Occipital lobe (tissue), 1 donor: ENCODE measurements at regions not wholly inside any gene's neighbourhood (a gene's known extent, or its start where the extent isn't known, plus 50 kb on each side); places are given as distances from the start of the nearest gene placed in this dataset.
"Not testable (repeated sequence)": the region's sequence is repeated elsewhere in the genome, so short reads cannot be mapped to it uniquely, and the experiment has no call there.

Experiments
- DNase-seq: peaks from one replicate; lab custom pipeline; 2025; lab: John Stamatoyannopoulos, UW

DNA sequence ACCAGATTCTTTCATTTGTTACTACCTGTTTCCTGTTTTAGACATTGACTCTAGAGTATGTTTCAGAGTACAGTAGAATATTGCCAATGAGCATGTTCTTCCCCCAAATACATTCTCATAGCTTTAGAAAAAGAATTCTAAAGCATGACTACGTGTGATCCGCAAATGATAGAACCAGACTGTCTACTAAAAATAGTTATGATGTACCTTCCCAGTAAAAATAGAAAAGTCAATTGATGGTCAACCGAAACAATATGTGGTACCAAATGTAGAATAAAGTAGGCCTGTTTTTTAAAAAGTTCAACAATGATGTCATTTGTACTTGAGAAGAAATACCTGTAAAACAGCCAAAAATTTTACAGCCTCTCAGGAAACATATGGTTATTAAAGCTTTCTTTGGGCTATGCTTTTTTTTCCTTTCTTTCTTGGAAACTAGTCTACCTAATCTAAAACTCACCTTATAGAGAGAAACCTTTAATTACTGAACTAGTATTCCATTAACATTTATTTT lies 130.1 kb upstream of the MTHFD1L start:
- DNase-seq, result no peak

DNA sequence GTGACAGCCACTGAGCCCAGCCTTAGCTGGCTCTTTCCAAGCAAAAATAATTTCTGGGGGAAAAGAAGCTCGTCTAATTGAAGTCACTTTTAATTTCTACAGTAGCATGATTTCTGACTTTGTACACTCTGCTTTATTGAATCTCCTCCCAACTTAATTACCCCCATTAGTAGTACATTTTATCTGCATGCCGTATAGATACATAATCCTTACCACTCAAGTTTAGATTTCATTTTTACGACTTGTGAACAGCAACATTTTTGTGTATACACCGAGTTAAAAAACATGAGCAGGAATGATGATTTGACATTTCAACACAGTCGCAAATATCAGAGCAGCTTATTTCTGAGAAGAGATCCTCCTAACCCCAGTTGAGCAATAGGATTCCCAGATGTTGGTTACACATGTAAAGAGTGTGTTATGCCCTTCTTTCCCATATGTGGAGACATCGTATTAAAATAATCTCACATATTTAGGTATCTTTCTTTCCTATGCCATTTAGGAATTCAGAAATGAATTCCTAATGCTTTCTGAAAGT lies 127.3 kb upstream of the MTHFD1L start:
- DNase-seq, result no peak

DNA sequence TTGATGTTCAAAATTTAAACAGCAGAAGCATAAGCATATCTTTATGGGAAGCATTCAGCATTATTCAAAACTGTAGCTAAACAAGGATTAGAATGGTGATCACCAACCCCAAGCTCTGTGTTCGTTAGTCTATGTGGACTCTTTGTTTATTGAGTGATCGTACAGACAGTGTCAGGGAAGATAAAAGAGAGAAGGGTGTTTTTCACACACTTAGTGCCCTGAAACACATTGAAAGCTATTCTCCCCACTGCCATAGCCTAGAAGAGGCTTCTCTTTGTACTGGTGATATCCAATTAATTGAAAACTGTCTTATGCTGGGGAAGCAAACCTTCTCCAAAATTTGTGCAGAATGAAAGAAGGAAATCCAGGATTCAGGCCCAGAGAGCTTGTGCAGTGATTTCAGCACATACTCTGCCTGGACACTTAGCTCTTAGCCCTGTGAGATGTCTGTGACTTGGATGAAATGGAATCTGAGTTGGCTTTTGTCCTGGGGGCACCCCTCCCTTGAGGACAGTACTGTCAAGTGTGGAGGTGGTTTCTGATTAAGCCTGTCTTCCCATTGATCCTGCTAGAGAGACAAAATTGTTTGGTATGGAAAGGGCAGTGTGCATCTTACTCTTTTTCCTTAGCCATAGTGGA lies 125.7 kb upstream of the MTHFD1L start:
- no peak for DNase-seq

DNA sequence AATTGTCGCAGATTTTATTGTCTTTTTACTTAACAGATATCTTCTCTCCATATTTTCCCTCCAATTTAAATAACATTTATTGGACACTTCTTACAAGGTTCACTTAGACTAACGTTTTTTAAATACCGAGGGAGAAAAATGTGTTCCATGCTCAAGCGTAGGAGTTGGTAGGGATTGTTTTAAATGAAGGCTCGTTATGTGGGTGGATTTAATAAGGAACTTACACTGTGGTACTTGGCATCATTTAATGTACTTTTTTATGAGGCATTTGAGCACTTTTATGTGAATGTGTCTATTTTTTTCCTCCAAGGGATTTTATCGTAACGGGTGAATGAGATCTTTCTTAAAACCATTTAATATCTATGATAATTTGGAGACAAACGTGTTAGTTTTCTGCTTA lies 125.0 kb upstream of the MTHFD1L start:
- no peak for DNase-seq

DNA sequence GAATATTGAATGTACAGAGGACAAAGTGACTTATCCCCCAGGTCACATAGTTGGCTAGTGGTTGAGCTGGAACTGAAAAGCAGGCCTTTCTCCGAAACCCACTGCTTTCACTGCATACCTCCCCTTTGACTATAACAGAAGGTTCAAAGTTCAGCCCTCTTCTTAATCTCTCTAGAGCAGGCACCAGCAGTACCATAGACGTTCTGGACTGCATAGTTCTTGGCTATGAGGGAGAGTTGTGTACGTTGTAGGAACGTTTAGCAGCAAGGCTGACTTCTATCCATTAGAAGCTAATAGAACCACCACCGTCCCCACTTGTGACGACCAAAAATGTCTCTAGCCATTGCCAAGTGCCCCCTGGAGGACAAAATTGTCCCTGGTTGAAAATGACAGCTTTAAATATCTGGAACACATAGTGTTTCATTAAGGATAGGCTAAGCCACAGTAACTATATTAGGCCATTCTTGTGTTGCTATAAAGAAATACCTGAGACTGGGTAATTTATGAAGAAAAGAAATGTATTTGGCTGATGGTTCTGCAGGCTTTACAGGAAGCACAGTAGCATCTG lies 123.8 kb upstream of the MTHFD1L start:
- DNase-seq, result no peak

DNA sequence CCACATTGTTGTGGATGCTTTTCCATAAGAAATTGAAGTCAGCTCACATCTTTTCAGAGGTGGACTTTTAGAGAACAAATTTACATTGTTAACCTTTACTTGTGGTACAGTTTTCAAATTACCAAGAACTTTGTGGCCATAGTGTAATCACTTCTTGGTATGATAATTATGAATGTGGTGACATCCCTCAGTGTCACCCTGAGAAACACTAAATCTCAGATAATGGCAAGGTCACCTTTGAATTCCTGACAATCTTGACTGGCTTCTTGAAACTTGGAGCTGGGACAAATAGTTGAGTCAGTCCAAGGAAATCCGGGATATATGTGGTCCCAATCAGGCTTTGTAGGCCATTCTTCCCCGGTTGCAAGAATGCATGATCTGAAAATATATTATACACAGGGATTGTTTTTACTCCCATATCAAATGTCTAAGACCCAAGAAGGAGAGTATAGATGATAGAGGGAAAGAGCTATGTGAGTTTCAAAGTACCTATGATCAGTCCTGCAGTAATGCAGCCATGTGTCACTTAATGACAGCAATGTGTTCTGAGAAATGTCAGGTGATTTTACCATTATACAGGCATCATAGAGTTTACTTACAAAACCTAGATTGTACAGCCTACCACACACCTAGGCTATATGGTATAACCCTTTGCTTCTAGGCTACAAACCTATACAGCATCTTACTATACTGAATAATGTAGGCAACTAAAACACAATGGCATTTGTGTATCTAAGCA lies 120.8 kb upstream of the MTHFD1L start:
- DNase-seq, result no peak

DNA sequence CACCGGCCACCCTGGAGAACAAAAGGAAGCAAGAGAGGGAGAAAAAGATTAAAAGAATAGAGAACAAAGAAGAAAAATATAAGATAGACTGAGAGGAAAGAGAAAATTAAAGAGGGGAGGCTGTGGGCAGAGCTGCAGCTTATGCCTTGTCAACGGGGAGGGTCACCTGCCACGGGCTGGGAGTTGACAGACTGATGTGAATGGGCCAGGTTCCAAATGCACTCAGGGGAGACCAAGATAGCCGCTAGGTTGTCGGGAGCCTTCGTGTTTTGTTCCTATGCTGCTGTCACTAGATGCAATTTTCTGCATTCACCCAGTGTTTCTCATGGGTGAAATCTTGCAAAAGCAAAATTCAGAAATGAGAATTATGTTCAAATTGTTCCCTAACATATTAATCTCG lies 119.6 kb upstream of the MTHFD1L start:
- no peak for DNase-seq

DNA sequence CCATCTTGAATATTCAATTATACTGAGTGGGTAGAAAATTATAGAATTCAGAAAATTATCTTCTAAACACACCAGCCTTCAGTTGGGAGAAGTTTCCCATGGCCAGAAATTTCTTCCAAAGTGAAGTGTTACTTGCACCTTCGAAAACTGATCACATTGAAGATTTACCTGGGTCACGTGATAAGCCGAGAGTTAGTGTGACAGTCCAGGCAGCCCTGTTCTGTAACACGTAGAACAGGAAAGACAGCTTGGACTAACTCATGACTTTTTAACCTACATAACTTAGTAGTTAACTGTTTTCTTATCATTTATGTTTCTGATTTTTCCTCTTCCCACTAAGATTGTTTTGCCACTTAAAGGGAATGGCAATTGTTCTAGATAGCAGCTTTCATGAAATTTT lies 118.3 kb upstream of the MTHFD1L start:
- no peak for DNase-seq

DNA sequence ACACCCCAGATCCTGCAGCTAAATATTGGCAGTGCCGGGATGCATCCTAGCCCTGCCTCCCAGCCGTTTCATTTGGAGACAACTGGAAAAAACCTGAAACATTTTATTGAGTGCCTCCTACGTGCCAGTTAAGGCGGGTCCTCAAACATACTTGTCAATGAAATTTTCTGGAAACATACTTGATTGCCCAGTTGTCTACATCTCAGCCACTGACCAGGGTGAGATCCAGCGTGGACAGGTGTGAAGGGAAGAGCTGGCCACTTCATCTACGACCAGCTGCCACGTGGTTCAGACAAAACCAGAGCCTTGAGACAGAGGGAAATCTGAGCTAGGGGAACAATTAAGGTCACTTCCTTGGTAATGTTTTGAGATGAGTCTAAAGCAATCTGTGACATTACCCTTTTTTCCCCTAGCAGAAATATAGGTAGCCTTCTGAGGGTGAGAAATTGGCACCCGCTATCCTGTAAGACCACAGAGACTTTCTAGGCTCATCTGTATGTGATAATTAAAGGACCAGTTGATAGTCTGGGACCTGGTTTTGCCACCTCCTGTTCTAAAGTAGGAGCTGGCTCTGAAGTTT lies 116.3 kb upstream of the MTHFD1L start:
- DNase-seq, result no peak

DNA sequence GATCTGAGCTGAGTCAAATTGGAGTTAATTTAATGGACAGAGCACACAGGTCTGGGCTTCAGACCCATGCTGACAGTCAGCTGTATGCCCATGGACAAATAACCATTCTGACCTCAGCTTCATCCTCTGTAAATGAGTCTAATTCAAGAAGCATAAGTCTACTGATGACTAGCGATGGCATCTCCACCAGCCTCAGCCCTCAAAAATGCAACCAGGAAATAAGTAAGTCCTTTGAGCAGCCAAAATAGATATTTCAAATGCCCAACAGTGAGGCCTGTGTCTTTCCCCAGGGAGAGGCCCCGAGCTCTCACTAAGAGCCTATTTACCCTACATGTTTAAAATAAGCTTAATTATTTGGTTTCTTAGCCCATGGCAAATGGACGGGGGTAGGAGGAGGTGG lies 114.2 kb upstream of the MTHFD1L start:
- no peak for DNase-seq

DNA sequence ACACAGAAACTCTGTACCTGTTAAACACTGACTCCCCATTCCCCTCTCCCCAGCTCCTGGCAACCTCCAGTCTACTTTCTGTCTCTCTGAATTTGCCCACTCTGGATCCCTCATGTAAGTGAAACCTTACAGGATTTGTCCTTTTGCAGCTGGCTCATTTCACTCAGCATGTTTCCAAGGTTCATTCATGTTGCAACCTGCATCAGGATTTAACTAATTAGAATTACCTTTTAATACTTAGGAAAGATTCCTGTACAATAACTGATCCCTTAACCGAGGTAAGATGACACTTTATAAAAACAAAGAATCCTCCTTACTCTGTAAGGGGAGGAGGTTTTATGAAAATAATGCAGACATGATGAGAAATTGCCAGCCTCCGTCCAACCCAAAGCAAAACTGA lies 113.1 kb upstream of the MTHFD1L start:
- no peak for DNase-seq

DNA sequence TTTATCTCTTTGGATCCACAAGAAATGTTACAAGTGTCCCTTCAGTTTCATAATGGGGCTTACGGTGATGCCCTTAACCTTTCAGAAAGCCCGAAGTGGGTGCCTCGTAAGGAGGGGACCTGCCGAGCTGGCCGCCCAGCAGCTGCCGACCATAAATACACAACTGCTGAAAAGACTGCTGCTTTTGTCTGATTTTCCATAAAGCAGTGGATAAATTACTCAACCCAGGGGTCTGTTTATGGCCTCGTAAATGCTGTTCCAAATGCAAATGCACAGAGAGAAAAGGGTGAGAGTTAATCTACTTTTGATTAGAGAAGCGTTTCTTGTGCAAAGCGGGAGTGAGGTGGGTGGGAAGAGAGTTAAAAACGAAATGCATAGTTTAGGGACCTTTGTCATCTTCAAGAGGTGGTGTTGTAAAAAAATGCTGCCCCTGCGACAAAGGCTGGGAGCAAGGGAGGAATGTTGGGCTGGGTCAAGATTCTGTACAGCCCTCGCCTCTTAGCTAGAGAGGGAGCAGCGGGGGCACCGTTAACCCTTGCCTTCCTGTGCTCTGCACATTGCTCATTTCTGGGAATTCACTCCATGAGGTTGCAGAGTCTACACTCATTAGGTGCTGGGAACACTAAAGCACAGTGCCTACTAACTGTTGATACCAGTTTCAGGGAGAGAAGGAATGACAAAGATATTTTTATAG lies 112.0 kb upstream of the MTHFD1L start:
- no peak for DNase-seq

DNA sequence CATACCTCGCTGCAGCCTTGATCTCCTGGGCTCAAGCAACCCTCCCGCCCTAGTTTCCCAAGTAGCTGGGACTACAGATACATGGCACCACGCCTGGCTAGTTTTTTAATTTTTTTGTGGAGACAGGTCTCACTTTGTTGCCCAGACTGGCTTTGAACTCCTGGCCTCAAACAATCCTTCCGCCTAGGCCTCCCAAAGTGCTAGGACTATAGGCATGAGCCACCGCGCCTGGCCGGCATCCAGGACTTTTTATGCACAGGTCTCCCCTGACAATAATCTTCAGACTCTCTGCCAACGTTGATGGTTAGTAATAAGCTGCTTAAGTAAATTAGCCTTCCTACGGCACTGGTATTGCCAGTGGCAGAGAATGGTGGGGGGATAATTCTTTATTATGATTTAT lies 110.5 kb upstream of the MTHFD1L start:
- no peak for DNase-seq

DNA sequence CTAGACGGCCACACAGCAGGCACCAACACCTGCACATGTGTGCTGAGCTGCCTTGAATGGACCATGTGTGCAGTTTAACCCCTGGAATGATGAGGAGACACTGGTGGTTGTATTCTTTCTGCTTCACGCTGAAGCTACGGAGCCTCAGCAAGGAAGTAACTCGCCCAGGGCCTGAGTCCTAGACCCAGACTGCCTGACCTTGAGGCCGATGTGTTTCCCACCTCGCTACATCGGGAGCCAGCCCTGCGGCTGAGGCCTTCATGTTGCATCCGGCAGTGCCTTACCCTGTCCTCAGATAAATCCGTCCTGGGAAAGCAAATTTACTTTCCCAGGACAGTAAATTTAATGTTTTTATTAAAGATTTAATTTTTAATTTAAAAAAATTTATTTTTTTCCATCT lies 110.0 kb upstream of the MTHFD1L start:
- DNase-seq, result no peak

DNA sequence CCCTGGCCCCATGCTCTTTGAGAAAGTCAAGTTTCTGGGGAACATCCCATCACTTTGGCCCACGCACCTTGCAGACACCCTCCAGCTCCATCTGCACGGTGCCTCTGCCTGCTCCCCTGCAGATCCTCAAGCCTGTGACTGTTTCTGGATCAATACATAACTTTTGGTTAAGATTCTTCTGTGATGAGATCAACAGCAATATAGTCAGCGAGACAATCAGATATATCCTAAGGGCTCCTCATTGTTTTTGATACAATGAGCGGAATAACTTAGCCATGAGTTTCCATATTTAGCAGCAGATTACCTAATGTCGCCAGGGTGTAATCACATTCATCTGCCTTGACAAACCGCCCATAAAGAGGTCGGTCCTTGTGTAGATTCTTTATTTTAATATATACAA lies 109.3 kb upstream of the MTHFD1L start:
- no peak for DNase-seq

DNA sequence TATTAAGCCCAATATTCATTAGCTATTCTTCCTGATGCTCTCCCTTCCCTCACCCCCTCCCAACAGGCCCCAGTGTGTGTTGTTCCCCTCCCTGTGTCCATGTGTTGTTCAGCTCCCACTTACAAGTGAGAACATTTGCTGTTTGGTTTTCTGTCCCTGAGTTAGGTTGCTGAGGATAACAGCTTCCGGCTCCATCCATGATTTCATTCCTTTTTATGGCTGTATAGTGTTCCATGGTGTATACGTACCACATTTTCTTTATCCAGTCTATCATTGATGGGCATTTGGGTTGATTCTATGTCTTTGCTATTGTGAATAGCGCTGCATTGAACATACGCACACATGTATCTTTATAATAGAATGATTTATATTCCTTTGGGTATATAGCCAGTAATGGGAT lies 107.7 kb upstream of the MTHFD1L start:
- DNase-seq, result not testable (repeated sequence)

DNA sequence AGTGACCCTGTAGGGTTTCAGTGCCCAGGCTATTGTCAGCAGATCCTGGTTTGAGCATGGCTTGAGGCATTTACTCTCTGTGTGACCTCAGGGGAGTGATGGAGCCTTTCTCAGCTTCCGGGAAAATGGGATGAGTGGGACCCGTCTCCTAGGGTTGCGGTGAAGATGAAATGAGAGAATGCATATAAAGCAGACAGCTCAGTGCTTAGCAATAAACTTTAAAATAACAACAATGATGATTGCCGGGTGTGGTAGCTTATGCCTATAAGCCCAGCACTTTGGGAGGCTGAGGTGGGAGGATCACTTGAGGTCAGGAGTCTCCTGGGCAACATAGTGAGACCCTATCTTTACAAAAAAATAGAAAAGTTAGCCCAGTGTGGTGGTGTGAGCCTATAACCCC lies 106.0 kb upstream of the MTHFD1L start:
- DNase-seq, result no peak

DNA sequence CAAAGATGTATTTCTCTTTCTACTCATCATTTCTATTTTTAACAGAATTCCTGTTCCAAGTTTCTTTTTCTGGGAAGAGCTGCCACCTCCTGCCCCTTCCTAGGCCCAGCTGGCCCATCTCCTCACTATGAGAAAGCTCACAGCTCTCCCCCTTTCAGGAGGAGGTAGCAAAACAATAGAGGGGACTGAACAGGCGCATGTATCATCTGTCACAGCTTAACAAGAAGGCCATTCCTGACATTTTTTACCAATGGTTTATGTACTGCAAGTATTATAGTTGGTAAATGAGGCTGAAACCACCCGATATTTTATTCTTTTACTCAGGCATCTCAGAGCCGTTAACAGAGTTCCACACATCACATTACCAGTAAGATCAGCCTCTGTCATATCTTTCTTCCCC lies 103.7 kb upstream of the MTHFD1L start:
- DNase-seq, result no peak

DNA sequence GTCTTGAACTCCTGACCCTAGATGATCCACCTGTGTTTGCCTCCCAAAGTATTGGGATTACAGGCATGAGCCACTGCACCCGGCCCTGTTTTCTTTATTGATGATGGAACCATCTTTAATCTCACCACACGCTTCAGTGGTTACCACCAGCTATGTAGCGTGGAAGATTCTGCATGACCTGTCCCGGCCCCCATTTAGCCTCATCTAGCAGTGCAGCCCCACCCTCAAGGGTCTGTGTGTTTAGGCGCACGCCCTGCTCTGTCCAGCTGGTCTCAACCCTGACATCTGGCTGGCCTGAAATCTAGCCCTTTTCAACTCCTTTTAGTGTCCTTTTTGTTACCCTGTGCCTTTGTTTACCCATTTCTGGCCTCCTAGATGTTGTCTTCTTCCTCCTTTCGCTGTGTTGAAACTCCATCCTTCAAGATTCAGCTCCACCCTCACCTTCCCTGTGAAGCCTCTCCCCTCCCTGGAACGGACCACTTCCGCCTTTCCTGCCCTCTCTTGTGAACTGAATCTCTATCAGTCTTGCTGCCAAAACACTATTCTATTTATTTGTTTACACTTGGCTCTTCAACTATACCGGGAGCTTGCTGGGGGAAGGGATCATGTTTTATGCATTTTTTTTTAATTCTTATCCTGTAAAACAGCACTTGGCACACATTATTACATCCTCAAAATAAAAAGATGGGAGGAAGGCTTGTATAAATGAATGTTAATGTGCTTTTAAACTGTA lies 101.0 kb upstream of the MTHFD1L start:
- no peak for DNase-seq

DNA sequence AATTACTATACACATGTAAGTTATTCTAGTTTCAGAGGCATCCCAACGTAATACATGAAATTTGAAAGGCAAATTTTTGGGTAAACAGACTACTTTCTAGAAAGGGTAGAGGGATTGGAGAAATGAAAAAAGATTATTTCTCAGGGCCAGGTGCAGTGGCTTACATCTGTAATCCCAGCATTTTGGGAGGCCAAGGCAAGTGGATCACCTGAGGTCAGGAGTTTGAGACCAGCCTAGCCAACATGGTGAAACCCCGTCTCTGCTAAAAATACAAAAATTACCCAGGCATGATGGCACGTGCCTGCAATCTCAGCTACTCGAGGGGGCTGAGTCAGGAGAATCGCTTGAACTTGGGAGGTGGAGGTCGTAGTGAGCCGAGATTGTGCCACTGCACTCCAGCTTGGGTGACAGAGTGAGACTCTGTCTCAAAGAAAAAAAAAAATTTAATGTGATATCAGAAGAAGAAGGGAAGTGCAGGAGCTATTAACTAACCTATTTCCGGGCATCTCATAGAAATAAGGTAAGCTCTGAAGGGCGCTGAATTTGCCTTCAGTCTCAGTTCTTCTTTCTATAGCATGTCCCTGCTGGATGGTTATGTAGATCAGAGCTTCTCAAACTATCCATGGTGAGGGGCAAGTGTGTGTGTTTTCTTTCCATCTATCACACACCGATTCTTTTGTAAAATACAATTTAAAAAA lies 100.3 kb upstream of the MTHFD1L start:
- DNase-seq, result no peak
